ENCODE measurements at regions not wholly inside any gene's neighbourhood (a gene's known extent, or its start where the extent isn't known, plus 50 kb on each side); places are given as distances from the start of the nearest gene placed in this dataset.
"Not testable (repeated sequence)": the region's sequence is repeated elsewhere in the genome, so short reads cannot be mapped to it uniquely, and the experiment has no call there.

DNA sequence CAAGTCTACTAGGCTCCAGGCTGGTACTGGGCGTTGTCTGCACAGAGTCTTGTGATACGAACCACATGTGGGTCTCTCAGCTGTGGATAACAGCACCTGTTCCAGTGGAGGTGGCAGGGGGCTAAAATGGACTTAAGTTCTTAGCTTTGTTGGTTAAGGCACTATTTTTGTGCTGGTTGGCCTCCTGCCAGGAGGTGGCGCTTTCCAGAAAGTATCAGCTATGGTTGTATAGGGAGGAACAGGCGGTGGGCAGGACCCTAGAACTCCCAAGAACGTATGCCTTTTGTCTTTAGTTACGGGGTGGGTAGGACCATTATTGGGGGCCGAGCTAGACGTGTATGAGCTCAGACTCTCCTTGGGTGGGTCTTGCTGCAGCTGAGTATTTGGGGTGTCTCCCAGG lies 1138.4 kb downstream of the PCDH19 start:
- intact Hi-C loops (cut with DNase I) = no loop called here
- Histone ChIP-seq H3K4me1 (no peaks in the 10 kb centered on the region), H3K36me3 (no peaks in the 10 kb centered on the region), H3K9me3 (no peaks in the 10 kb centered on the region), H3K4me3 (no peak overlapping the region), H3K27me3 (no peaks in the 10 kb centered on the region), H3K27ac (no peak overlapping the region)
- DNase-seq (ENCODE audit: low spot score in 2 of 2) = no peak
- TF ChIP-seq, protein P1, sequence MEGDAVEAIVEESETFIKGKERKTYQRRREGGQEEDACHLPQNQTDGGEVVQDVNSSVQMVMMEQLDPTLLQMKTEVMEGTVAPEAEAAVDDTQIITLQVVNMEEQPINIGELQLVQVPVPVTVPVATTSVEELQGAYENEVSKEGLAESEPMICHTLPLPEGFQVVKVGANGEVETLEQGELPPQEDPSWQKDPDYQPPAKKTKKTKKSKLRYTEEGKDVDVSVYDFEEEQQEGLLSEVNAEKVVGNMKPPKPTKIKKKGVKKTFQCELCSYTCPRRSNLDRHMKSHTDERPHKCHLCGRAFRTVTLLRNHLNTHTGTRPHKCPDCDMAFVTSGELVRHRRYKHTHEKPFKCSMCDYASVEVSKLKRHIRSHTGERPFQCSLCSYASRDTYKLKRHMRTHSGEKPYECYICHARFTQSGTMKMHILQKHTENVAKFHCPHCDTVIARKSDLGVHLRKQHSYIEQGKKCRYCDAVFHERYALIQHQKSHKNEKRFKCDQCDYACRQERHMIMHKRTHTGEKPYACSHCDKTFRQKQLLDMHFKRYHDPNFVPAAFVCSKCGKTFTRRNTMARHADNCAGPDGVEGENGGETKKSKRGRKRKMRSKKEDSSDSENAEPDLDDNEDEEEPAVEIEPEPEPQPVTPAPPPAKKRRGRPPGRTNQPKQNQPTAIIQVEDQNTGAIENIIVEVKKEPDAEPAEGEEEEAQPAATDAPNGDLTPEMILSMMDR (IDR thresholded peaks at IDR 0.05) = no peak

DNA sequence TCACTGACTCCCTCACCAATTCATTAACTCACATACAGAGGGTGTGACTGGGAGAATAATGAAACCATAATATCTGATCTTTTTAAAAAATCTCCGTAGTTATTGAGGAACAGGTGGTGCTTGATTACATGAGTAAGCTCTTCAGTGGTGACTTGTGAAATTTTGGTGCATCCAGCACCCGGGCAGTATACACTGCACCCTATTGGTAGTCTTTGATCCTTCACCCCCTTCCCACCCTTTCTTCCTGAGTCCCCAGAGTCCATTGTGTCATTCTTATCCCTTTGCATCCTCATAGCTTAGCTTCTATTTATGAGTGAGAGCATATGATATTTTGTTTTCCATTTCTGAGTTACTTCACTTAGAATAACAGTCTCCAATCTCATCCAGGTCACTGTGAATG lies 1143.8 kb downstream of the PCDH19 start:
- DNase-seq (ENCODE audit: low spot score in 2 of 2) = no peak

DNA sequence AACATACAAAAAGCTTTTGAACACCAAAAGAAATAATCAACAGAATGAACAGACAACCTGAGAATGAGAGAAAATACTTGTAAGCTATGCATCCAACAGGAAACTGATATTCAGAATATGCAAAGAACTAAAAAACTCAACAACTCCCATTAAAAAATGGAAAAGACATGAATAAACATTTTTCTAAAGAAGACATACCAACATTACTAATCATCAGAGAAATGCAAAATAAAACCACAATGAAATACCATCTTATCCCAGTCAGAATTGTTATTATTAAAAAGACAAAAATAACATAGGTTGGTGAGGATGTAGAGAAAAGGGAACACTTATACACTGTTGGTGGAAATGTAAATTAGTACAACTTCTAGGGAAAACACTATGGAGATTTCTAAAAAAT lies 1161.9 kb downstream of the PCDH19 start:
- intact Hi-C loops (cut with DNase I) = no loop called here
- TF ChIP-seq, protein P1 (IDR thresholded peaks at IDR 0.05) = no peak
- H3K27ac ChIP-seq = no peak overlapping the region
- H3K36me3 ChIP-seq = no peaks in the 10 kb centered on the region
- H3K9me3 ChIP-seq = no peaks in the 10 kb centered on the region
- no peaks in the 10 kb centered on the region for H3K27me3 ChIP-seq
- no peak overlapping the region for H3K4me3 ChIP-seq
- DNase-seq (ENCODE audit: low spot score in 2 of 2) = no peak
- no peaks in the 10 kb centered on the region for H3K4me1 ChIP-seq

More for the DNA sequence above, 1143.8 kb downstream of the PCDH19 start:
- H3K27ac ChIP-seq = no peak overlapping the region
- no peak overlapping the region for H3K4me3 ChIP-seq
- TF ChIP-seq, protein P1 (IDR thresholded peaks at IDR 0.05) = no peak
- intact Hi-C loops (cut with DNase I) = no loop called here
- no peaks in the 10 kb centered on the region for H3K36me3 ChIP-seq
- H3K4me1 ChIP-seq = no peaks in the 10 kb centered on the region
- H3K27me3 ChIP-seq = no peaks in the 10 kb centered on the region
- H3K9me3 ChIP-seq = no peaks in the 10 kb centered on the region

DNA sequence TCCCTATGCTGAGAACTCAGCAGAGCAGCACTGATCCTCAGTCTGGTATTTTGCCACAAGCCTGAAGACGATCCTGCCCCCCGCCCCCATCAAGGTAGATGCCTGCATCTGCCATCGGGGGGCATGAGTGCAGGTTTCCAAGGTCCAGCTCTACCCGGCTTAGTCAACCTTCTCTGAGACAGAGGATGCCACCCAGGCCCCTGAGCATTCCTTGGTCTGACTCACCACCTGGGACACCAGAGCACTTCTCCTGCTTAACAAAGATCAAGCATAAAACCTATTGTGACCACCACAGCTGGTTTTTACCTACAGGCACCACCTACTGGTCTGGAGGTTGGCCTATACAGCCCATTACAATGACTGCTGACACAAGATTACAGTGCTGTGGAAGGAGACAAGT lies 1168.1 kb downstream of the PCDH19 start:
- DNase-seq (ENCODE audit: low spot score in 2 of 2) = no peak
- Histone ChIP-seq H3K27me3 (no peaks in the 10 kb centered on the region), H3K36me3 (no peaks in the 10 kb centered on the region), H3K4me1 (no peaks in the 10 kb centered on the region), H3K27ac (no peak overlapping the region), H3K4me3 (no peak overlapping the region), H3K9me3 (peaks cover 0 to 3% of the 10 kb centered on the region in 2 donors)
- intact Hi-C loops (cut with DNase I) = no loop called here
- TF ChIP-seq, protein P1 (IDR thresholded peaks at IDR 0.05) = no peak

DNA sequence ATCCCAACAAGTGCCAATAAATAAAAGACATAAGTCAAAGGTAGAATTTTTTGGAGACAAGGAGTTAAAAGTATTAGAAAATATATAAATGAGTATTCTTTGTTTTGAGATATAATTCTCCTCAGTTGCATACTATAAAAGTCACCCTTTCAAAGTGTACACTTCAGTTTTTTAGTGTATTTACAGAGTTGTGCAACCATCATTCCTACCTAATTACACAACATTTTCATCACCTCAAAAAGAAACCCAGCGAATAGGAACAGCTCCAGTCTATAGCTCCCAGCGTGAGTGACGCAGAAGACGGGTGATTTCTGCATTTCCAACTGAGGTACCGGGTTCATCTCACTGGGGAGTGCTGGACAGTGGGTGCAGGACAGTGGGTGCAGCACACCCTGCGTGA lies 1175.7 kb downstream of the PCDH19 start:
- not testable (repeated sequence) for DNase-seq (ENCODE audit: low spot score in 2 of 2)

DNA sequence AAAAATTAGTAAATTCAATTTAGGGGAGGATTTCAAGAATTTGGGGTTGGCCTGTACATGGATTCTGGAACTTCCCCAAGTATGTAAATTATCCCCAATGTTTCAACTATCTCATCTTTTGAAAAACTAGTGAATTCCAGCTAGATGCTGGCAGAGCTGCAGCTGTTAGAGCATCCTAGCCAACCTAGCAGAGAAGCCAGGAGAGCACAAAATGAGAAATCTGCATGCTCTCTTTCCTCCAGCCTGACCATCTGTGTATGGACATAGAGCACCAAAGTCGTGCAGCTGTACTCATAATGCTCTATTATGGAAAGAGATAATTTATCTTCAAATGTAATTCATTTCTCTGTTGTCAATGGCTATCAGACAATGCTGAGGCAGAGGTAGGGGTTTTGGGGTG lies 1217.7 kb downstream of the PCDH19 start:
- intact Hi-C loops (cut with DNase I) = no loop called here
- Histone ChIP-seq H3K27ac (no peak overlapping the region), H3K36me3 (no peaks in the 10 kb centered on the region), H3K9me3 (peaks cover 0 to 5% of the 10 kb centered on the region in 2 donors), H3K27me3 (no peaks in the 10 kb centered on the region), H3K4me3 (no peak overlapping the region), H3K4me1 (no peaks in the 10 kb centered on the region)
- TF ChIP-seq, protein P1 (IDR thresholded peaks at IDR 0.05) = no peak
- no peak for DNase-seq (ENCODE audit: low spot score in 2 of 2)

More for the DNA sequence above, 1175.7 kb downstream of the PCDH19 start:
- H3K4me3 ChIP-seq; intact Hi-C loops (cut with DNase I); H3K27ac ChIP-seq; H3K4me1 ChIP-seq; H3K27me3 ChIP-seq; H3K36me3 ChIP-seq; H3K9me3 ChIP-seq: not testable (repeated sequence)

All from ascending aorta (tissue), 2 donors.